ENCODE measurements at regions not wholly inside any gene's neighbourhood (a gene's known extent, or its start where the extent isn't known, plus 50 kb on each side); places are given as distances from the start of the nearest gene placed in this dataset.

DNA sequence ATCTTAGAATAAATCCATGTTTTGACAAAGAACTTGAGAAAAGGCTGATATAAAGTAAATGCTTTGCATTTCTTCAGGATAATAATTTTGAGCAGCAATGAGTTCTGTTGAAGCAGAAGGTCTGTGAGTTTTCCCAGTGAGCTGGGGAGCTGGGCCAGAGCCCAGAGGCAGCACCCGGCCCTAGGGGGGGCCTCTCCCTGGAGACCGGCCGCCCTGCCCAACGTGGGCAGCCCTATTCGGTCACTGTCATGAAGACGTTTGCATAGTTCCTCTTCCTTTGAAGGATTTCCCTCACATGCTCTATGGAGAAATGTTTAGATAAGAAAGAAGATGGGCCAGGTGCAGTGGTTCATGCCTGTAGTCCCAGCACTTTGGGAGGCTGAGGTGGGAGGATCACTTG is 404.8 kb downstream of the THBS2 start:
- TF ChIP-seq POLR2A (IDR thresholded peaks at IDR 0.05) (no peak), CTCF (IDR thresholded peaks at IDR 0.05) (no peak)
